GM19452 (cell line): ENCODE measurements at regions not wholly inside any gene's neighbourhood (a gene's known extent, or its start where the extent isn't known, plus 50 kb on each side); places are given as distances from the start of the nearest gene placed in this dataset.

Experiments
- ATAC-seq: cut with Tn5 transposase; IDR thresholded peaks from one replicate; pipeline ENCODE4 v1.9.1; 2021; ENCODE audit not compliant: unreplicated experiment

GRCh38 chr12:73330584-73331351, 1058.6 kb downstream of the TRHDE start:
- ATAC-seq, result no peak

DNA sequence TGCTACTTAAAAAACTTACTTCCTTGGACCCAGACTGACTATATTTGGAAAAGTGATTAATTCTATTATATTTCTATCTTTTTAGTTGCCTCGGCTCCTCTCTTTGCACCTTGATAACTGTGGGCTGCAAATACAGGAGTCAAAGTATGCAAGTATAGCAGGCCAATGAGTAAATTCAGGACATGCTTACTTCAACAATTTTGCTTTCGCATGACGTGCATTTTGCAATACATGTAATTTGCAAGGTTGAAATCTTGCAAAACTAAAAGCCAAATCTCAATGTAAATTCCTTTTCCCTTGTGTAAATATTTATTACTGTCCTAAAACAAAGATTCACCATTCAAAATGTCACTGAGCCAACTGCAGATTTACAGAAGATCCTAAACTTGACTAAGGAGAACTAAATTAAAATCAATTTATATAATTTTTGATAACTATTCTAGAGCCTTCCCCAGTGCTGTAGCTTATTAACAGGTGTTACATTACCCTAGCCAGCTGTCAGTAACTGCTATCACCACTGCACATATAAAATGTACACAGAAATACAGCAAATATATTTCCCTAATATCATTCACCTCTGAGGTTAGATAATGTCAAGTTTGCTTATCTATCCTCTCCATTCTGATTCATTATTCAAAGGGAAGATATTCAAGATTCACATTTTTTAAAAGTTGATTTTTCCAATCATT, 1069.5 kb downstream of the TRHDE start:
- ATAC-seq, result no peak

DNA sequence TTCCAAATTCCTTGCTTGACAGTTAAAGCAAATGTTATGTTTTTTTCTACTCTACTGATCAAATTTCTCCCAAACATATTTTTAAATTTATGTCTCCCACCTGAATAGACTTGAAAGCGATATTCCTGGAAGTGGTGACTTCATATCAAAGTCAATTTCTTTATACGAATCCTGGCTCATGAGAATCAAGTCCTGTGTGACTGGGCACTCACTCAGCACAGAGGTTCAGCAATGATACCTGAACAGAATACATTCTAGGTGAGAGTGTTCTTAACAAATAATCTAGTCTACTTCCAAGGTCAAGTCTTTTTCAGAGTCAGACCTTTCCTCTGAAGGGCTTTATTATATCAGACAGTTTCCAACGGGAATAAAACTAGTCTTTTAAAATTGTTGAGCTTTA, 1070.6 kb downstream of the TRHDE start:
- ATAC-seq, result no peak

GRCh38 chr12:73352826-73353225, 1080.7 kb downstream of the TRHDE start:
- no peak for ATAC-seq

DNA sequence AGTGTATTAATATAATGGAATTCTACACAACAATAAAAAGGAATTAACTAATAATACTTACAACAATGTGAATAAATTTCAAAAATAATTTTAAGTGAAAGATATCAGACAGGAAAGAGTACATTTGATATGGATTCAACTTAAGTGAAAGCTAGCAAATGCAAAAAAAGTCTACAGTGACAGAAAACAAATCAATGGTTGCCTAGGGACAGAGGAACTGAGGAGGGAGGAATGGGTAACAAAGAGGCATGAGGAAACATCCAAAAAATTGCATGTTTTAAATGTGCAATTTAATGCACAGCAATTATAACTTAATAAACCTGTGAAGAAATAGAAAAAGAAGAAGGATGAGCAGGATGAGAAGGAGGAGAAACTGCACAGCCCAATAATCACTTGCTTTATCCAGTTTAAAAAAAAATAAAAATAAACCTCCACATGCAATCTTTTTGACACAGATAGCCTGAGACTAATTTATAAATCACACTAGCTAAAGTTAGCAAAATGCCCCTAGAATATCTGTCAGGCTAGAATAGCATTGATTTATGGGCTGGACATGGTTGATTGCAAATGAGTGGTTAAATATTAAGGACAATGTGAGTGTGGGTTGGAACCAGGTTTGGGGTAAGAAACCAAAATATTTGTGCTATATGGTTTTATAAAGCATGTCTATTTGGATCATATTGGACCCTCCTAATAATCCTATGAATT, 1089.1 kb downstream of the TRHDE start:
- no peak for ATAC-seq

DNA sequence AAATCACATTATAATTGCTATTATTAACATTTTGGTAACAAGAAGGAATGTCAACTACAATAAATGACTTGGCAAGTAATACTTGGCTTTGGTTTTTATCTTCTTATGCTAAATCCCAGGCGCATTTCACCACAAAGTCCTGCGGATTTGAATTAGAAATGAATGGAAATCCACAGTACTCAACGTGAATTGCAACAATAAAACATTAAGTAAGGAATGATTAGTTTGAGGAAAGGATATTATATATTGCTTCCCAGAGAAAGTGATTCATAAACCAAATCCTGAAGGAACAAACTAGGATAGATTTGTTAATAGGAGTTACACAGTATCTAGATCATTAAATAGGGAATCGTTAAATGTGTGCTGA, 1089.7 kb downstream of the TRHDE start:
- ATAC-seq, result no peak

- ATAC-seq, result no peak
Measured at GRCh38 chr12:73362666-73363065, 1090.5 kb downstream of the TRHDE start.

DNA sequence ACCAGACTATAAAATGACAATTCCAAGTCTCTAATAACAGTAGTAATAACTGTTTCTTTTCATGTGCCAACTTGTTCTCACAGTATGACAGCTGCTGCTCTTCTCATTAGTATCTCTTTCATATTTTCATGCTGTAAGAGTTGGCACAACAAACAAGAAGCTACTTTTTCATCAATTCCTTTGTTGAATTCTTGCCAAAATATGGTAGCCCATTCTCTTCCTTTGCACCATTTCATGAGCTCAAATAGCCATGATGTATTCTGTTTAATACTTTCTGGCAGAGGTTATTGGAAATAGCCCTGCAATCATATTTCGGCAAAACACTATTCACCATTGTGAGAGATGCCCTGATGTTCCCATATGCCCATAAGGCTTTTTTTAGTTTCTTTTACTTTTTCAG, 1100.7 kb downstream of the TRHDE start:
- no peak for ATAC-seq

GRCh38 chr12:73374360-73374759, 1102.2 kb downstream of the TRHDE start:
- no peak for ATAC-seq

DNA sequence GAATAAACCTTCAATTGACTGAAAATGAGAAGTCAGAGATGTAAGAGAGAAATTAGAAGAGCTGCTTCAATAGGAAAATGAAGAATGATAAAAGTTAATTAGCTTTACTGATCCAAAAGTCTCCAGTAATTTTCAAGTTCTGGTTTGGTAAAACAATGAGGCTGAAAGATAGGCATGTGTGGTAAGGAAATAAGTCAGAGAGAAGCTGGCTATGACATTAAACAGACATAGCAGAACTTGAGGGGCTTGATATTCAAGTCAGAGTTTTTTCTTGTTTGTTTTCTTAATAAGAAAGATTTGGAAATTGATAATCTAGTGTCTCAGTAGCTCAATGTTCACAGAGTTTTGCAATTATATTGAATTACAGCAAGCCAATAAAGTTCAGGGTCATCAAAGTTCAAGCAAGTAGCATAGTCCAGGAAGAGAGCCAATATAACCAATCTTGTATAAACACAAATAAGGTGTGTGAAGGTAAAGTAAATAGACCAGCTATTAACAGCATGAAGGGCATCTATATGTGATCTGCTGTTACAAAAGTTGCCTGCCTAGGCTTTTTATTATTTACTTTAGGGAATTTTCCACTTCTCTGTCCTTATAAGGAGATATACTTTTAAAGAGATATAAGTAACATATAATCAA, 1111.5 kb downstream of the TRHDE start:
- no peak for ATAC-seq

GRCh38 chr12:73384592-73384991, 1112.4 kb downstream of the TRHDE start:
- no peak for ATAC-seq

GRCh38 chr12:73390261-73390660, 1118.1 kb downstream of the TRHDE start:
- no peak for ATAC-seq

DNA sequence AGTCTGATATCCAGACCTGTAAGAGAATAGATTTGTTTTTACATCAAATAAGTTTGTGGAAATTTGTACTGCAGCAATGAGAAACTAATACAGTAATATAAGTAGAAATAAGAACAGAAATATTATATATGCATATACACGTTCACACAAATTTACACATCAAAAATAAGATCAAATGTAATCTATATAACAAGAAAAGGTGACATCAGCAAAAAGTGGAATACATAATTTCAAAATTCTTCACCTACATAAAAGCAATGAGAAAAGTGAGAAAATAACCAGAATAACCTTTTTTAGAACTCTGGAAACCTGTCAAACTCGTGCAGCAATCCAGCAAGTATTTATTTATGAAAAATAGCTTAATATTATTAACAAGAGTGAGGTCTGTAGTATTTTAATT, 1124.6 kb upstream of the ATXN7L3B start:
- no peak for ATAC-seq

DNA sequence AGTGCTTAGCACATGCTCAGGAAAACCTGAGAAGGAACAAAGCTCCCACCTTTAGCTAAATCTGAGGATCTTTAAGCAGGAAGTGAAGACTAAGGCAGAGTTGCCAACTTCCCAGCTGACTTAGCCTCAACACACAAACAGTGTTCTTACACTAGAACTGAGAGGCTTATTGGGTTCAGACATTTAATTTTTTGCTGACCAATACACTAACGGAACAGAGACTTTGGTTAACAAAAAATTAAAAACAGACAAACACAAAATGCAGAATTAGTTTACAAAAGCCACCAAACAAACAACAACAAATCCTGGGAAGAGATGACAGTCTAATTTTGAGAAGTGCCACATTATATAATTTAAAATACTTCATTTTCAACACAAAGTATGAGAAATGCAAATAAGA, 1123.7 kb upstream of the ATXN7L3B start:
- ATAC-seq, result no peak

DNA sequence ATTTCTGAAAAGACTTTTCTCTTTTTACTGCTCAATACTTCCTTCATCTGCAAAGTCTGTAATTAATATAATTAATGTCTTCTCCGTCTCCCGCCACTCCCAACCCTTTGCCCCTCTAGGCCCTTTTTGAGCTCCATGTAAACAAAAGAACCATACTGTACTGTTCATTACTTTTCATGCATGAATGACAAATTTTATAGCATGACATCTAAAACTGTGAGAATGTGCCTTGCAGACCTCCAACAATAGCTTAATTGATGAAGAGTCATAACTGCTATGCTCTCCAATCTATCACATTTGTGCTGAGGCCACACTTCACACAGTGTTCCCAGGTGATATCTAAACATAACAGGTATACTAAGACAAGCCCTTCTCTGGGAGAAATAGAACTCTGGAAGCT, 1122.7 kb upstream of the ATXN7L3B start:
- no peak for ATAC-seq

- no peak for ATAC-seq
Measured at GRCh38 chr12:73418541-73418940, 1119.1 kb upstream of the ATXN7L3B start.

DNA sequence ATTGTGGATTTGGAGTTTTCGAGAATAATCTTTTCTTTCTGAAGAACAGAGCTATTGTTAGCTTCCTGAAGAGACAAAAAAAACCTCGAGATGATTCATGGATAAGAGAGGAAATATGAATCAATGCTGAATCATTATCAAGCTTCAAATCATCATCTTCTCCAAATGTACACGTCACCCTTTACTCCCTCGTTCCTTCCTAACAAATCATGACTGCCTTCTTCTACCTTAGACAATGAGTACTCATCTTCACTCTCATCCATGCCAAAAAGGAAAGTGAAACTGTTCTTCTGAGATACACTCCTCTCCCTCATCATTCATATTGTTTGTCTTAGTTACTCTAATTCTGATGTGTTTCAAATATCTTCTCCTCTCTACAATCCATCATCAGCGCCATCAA, 1115.8 kb upstream of the ATXN7L3B start:
- peak; percentile 82 for ATAC-seq

- ATAC-seq, result no peak
Measured at GRCh38 chr12:73424484-73424883, 1113.2 kb upstream of the ATXN7L3B start.

DNA sequence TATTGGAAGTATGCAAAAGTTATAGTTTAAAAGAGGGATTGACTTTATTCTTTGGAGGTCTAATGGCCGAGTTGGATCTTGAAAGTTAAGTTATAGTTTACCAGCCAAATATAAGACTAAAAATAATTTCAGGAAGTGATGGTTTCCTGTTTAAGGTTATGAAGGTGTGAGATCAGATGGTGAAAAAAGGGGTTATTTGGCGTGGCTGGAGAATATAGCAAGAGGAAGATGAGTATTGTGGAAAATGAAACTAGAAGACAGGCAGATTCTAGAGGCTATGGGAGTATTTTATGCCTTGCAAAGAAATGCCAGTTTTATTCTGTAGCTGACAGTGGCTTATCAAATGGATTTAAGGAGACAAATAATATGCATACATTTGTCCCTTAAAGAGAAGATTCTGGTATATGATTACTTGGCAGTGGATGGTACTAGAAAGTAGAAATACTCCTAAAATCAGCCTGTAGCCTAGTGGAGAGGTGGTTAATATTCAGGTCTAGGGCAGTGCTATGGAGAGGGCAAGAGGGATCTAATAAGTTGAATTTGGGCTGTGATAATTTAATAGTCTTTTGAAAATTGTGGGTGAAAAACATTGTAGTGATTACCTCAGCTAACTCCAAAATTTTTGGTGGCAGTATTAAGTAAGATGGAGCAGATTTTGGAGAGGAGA, 1091.8 kb upstream of the ATXN7L3B start:
- peak; percentile 89 for ATAC-seq

DNA sequence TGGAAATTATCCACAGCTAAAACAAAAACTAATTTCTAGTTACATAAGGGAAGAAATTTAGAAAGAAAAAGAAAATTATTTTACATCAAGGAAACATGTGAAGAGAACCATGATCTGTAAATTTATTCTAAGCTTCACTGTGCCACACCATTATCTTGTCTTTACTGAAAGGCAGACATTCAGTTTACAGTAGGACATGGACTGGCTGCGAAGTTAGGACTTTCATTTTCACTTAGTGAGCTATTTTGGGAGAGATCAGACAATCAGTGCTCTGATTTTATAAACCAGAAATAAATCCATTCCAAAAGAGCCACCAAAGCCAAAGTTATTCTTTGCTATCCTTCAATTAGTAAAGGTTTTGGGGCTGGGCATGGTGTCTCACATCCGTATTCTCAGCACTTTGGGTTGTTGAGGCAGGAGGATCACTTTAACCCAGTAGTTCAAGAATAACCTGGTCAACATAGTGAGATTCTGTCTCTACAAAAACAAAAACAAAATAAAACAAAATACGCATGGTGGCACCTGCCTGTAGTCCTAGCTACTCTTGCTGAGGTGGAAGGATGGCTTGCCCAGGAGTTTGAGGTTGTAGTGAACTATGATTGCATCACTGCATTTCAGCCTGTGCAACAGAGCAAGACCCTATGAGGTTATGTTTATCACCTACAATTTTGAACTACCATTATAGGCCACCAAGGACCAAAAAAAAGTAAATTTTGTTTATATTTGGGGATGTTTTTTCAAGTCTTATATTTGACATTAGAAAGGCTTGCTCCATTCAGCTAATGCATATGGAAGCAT, 1084.8 kb upstream of the ATXN7L3B start:
- peak; percentile 58 for ATAC-seq
